ENCODE measurements at regions not wholly inside any gene's neighbourhood (a gene's known extent, or its start where the extent isn't known, plus 50 kb on each side); places are given as distances from the start of the nearest gene placed in this dataset.
"Not testable (repeated sequence)": the region's sequence is repeated elsewhere in the genome, so short reads cannot be mapped to it uniquely, and the experiment has no call there.

DNA sequence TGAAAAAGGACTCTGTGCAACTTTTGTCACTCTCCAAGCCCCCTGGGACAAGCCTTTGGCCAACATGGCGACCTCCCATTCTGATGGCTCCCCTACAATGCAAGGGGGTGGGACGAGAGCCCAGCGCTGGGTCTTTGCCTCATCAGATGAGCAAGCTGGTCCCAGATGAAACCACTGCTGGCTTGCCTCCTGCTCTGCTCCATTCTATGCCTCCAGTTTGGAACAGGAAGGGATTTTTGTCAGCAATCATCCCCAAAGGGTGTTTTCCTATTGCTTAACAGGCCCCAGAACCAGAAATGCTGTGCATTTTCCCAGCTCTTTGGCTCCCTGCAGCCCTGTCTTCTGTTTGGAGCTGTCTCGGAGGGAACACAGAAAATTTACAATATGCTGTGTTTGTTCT is 412.7 kb downstream of the MAFB start:
- no peak for DNase-seq (ENCODE audit: low spot score)

- DNase-seq (ENCODE audit: low spot score) = no peak
Measured at GRCh38 chr20:40275738-40276137, 413.3 kb downstream of the MAFB start.

DNA sequence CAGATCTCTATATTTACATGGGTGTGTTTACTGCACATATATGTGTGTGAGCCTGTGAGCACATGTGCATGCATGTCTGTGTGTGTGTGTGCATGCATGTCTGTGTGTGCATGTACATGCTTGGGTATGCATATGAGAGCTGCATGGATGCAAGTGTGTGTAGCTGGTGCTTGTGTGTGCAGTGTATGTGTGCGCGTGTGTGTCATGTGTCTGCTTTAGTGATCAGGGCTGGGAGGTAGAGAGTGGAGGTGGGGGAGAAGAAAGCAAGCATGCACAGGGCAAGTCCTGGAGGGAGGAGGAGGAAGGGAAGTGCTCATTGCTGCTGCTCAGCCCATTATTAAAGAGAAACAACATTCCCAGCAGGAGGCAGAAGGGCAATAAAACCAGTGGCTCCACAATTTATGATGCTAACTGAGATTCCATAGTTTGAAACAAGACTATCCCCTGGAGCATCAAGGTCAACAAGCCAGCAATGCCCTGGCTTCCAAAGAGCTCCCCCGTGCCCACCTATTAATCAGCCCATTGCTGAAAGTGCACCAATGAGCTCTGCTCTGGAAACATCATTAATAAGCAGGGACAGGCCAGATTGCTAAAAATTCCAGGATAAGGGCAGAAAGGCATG is 414.0 kb downstream of the MAFB start:
- no peak for DNase-seq (ENCODE audit: low spot score)

DNA sequence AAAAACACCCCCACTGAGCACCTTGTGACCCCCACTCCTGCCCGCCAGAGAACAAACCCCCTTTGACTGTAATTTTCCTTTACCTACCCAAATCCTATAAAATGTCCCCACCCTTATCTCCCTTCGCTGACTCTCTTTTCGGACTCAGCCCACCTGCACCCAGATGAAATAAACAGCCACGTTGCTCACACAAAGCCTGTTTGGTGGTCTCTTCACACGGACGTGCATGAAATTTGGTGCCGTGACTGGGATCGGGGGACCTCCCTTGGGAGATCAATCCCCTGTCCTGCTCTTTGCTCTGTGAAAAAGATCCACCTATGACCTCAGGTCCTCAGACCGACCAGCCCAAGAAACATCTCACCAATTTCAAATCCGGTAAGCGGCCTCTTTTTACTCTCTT is 419.8 kb downstream of the MAFB start:
- not testable (repeated sequence) for DNase-seq (ENCODE audit: low spot score)

DNA sequence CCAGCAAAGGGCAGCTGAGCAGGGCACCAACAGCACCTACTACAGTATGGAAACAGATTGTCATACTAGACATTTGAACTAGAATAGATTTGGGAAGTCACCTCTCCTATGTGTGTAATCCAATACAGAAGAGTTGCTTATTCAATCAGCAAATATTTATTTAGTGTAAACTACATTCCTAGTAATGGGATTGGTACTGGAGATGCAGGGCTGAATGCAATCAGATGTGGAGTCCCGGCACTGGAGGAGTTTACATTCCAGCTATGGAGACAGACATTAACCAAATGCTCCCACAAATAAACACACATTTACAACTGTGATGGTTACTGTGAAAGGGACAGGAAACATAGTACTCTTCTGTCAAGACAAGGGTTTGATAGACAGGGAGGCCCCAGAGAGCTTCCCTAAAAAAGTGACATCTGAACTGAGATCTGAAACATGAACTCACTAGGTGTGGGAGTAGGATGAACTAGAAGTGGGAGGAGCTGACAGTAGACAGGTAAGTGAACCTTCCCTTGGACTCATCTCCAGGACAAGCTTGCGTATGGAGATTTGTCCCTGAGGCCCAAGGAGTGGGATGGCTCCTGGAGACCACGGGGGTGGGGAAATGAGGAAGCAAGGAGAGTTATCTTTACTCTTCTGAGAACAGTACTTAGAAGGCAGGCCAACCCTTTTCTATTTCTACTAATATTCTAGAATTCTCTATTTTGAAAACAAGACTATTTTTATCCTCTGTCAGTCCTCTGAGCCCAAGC is 420.5 kb downstream of the MAFB start:
- no peak for DNase-seq (ENCODE audit: low spot score)

DNA sequence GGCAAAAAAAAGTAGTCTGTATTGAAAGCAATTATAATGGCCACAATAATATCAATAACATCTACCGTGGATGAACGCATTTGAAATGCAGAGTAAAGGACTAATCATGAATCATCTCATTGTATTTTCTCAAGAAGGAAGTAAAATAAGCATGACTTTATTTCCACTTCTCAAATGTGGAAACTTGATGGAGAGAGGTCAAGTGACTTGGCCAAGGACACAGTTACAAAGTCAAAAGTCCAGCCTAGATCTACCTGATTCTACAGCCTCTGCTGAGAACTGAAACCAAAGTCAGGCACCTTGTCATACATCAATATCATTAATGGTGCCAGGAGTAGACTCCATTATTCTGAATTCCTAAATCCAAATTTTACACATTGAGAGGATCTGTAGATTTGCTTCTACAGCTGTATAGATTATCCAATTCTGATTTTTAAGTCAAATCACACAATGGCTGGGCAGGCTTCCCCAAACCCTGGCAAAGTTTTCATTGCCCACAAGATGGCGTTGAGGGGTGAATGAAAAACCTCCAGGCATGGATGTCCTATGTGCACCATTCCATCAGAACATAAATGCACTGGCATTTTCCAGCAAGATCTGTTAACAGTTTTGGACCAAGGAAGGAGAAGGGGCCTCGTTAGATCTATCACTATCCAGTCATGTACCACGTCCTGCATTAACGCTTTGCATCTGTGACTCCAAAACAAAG is 423.1 kb downstream of the MAFB start:
- peak; percentile 48 for DNase-seq (ENCODE audit: low spot score)

DNA sequence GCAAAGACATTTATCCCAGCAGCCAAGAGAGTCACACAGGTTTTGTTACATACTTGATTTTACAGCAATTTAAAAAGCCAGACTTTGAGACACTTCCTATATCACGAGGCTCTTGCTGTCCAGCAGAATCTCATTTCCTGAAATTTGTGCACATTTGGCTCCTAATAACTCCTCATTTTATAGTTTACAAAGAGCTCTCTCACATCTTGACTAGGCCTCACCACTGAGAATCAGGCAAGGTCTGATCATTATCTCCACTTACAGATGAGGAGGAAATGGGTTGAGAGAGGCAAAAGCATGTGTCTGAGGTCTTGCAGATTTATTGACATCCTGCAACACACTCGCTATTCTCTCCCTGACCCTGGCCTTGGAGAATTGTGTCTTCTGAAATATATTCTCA is 426.8 kb downstream of the MAFB start:
- no peak for DNase-seq (ENCODE audit: low spot score)

- DNase-seq (ENCODE audit: low spot score) = no peak
Measured at GRCh38 chr20:40258931-40259330, 430.1 kb downstream of the MAFB start.

- no peak for DNase-seq (ENCODE audit: low spot score)
Measured at GRCh38 chr20:40257763-40258162, 431.3 kb downstream of the MAFB start.

GRCh38 chr20:40255365-40255764 is 433.7 kb downstream of the MAFB start:
- DNase-seq (ENCODE audit: low spot score) = no peak

DNA sequence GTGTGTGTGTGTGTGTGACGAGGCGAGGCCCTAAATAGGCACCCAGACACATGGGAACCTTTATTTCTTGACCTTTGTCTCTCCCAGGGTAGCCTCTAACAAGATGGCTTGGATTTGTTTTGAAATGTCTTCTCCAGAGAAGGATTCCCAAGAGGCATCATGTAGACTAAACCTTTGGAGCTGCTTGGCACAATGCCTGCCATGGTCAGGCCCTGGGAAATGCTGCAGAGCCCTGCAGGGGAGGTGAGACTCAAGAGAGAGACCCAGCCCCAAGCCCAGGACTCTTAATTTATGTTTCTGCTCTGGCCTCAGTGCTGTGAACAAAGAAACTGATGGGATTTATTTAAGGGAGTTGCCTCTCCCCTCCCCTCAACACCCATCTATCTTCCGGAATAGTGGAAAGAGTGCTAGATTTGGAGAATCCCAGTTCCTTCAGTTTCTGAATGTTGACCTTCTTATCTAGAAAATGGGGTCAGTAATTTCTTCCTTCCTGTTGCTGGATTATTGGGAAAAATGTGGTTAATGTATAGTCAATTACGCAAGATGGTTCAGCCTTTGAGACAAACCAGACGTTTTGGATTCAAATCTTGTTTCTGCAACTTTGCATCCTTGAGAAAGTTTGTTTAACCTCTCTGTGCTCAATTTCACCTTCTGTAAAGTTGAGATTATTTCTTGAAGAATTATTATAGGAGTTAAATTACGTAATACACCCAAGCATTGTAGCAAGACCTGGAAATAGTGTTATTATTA is 434.8 kb downstream of the MAFB start:
- DNase-seq (ENCODE audit: low spot score) = no peak

GRCh38 chr20:40251284-40251932 is 437.6 kb downstream of the MAFB start:
- no peak for DNase-seq (ENCODE audit: low spot score)

GRCh38 chr20:40249805-40250204 is 439.2 kb downstream of the MAFB start:
- no peak for DNase-seq (ENCODE audit: low spot score)

DNA sequence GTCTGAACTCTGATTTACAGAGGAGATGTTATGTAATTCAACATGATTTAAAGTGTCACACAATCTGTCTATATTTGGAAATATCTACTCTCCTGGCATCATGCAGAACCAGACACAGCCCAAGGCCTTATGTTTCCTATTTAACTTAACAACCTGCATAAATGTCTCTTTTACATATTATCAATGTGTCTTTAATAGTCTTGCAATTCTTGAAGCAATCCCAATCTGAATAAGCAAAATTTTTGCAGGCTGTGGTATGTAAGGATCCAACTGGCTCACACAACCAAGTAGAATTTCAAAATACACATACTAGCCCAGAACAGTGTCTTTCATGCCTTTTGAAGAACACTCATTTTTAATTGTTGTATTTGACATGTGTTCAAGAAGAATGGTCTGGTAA is 443.2 kb downstream of the MAFB start:
- DNase-seq (ENCODE audit: low spot score) = no peak

DNA sequence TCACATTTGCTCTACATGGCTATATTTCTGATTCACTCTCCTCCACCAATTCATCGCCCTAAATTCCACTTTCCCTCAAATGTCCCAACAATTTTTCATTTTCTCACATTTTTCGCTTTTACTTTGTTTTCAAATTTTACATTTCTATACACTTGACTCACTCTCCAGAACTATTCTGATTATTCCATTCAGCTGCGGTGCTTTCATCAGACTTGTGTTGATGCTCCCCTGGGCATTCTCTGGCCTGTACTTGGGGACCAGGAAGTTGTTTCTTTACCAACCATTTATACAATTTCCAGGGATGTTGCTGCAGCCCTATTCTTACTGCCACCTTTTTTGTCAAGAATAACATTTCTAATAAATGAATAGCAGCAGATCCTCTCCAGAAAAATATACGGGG is 444.8 kb downstream of the MAFB start:
- DNase-seq (ENCODE audit: low spot score) = no peak

GRCh38 chr20:40241596-40242343 is 447.3 kb downstream of the MAFB start:
- no peak for DNase-seq (ENCODE audit: low spot score)

DNA sequence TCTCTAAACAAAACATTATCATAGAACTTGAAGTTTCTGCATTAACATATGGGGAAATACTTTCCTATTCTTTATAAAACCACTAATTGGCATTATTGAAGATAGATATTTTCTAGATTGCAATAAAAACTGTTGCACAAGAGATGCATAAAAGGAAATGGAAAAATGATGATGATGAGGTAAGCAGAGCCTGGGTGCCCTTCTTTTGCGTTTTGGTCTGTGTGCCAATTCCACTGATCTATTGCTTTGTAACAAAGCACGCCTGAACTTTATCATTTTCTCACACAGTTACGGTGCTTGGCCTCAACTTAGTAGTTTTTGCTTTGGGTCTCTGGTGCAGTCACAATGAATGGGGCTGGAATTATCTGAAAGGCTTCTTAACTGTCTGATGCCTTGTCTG is 450.5 kb downstream of the MAFB start:
- DNase-seq (ENCODE audit: low spot score) = no peak

- DNase-seq (ENCODE audit: low spot score) = no peak
Measured at GRCh38 chr20:40234593-40234992, 454.4 kb downstream of the MAFB start.

GRCh38 chr20:40233406-40233805 is 455.6 kb downstream of the MAFB start:
- DNase-seq (ENCODE audit: low spot score) = no peak

DNA sequence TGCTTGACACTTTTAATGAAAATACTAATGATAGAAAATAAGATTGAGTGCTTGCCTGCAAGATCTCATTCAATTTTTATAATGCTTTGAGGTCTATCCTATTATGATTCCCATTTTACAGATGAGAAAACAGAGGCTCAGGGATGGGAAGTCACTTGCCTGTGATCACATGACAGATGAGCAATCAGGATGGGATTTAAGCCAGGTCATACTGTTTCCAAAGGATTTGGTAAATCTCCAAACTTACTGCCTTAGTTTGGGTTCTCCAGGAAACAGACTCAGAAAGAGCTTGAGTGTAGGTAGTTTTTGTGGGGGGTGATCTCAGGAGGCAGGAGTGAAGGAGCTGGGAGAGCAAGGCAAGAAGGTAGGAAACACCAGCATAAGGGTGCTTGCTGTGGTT is 456.3 kb downstream of the MAFB start:
- DNase-seq (ENCODE audit: low spot score) = no peak

GRCh38 chr20:40232273-40232672 is 456.8 kb downstream of the MAFB start:
- DNase-seq (ENCODE audit: low spot score) = no peak
